ENCODE measurements at regions not wholly inside any gene's neighbourhood (a gene's known extent, or its start where the extent isn't known, plus 50 kb on each side); places are given as distances from the start of the nearest gene placed in this dataset.

- no peak for TF ChIP-seq ZNF23 (tag by site-specific recombination; IDR thresholded peaks at IDR 0.05; ENCODE audit: borderline replicate concordance)
- TF ChIP-seq ZNF133 (tag by site-specific recombination; IDR thresholded peaks at IDR 0.05): no peak
- TF ChIP-seq ZNF280C (tag by site-specific recombination; IDR thresholded peaks at IDR 0.05): no peak
- no peak for TF ChIP-seq ZNF214 (tag by site-specific recombination; IDR thresholded peaks at IDR 0.05; ENCODE audit: borderline replicate concordance)
- no peak for TF ChIP-seq PRDM10 (tag by site-specific recombination; IDR thresholded peaks at IDR 0.05)
- TF ChIP-seq ZBTB21 (tag by site-specific recombination; IDR thresholded peaks at IDR 0.05): no peak
- TF ChIP-seq ZNF704 (tag by site-specific recombination; IDR thresholded peaks at IDR 0.05): no peak
- TF ChIP-seq YY1 (tag by site-specific recombination; IDR thresholded peaks at IDR 0.05): no peak
- no peak for TF ChIP-seq ZNF544 (tag by site-specific recombination; IDR thresholded peaks at IDR 0.05)
- no peak for TF ChIP-seq ZBTB49 (tag by site-specific recombination; IDR thresholded peaks at IDR 0.05; ENCODE audit: low read depth)
- TF ChIP-seq ZNF433 (tag by site-specific recombination; IDR thresholded peaks at IDR 0.05; ENCODE audit: low read depth): no peak
- no peak for TF ChIP-seq ZFP41 (tag by site-specific recombination; IDR thresholded peaks at IDR 0.05; ENCODE audit: borderline replicate concordance)
- ChIA-PET POLR2A (no interaction called here), CTCF (interaction anchor here (0.7 kb wide), 2 partner anchors 88 to 240 kb away, joined by 4 read pairs; no protein-coding TSS in a partner anchor)
- no peaks in the 10 kb centered on the region; a peak in 1 of 3 replicates for H3K36me3 ChIP-seq (ENCODE audit: control insufficient read depth in 2 of 2, insufficient read depth in 1 of 2, low read length in 2 of 2)
- no peak overlapping the region for H3K27ac ChIP-seq (ENCODE audit: extremely low read depth, low read depth, low read length)
- no peaks in the 10 kb centered on the region; the same call in 1 of the 2 replicates for H3K9me3 ChIP-seq (ENCODE audit: control insufficient read depth, insufficient read depth, low read depth, low read length)
- H3K4me3 ChIP-seq (ENCODE audit: low read depth, low read length): no peak overlapping the region
- H3K4me1 ChIP-seq (ENCODE audit: control insufficient read depth, insufficient read depth, low read length): no peaks in the 10 kb centered on the region
Observed at GRCh38 chrX:131727778-131728177, 183.9 kb downstream of the OR13H1 start.

GRCh38 chrX:131728295-131729145, 184.6 kb downstream of the OR13H1 start:
- ChIA-PET POLR2A (no interaction called here), CTCF (no interaction called here)
- peak overlapping the region; percentile 42 for H3K4me3 ChIP-seq (ENCODE audit: low read depth, low read length)
- H3K36me3 ChIP-seq (ENCODE audit: control insufficient read depth in 2 of 2, insufficient read depth in 1 of 2, low read length in 2 of 2): peaks cover 0 to 3% of the 10 kb centered on the region in 2 experiments; a peak in 1 of 3 replicates
- H3K9me3 ChIP-seq (ENCODE audit: control insufficient read depth, insufficient read depth, low read depth, low read length): no peaks in the 10 kb centered on the region; the same call in 1 of the 2 replicates
- H3K27ac ChIP-seq (ENCODE audit: extremely low read depth, low read depth, low read length): peak overlapping the region; percentile 75
- H3K4me1 ChIP-seq (ENCODE audit: control insufficient read depth, insufficient read depth, low read length): no peaks in the 10 kb centered on the region
- TF ChIP-seq ZNF501 (tag by site-specific recombination; IDR thresholded peaks at IDR 0.05) (no peak), ZNF791 (tag by site-specific recombination; IDR thresholded peaks at IDR 0.05) (no peak), OVOL3 (tag by site-specific recombination; IDR thresholded peaks at IDR 0.05) (no peak), ZNF623 (tag by site-specific recombination; IDR thresholded peaks at IDR 0.05) (no peak), ZBTB26 (tag by site-specific recombination; optimal IDR thresholded peaks at IDR 0.05) (no peak), PRDM6 (tag by site-specific recombination; IDR thresholded peaks at IDR 0.05) (no peak; the same call in 1 of the 2 replicates), ZSCAN23 (tag by site-specific recombination; IDR thresholded peaks at IDR 0.05) (no peak), ZNF677 (tag by site-specific recombination; IDR thresholded peaks at IDR 0.05) (no peak), GLIS1 (tag by site-specific recombination; IDR thresholded peaks at IDR 0.05) (peak; percentile 45), YY1 (tag by site-specific recombination; IDR thresholded peaks at IDR 0.05) (peak; percentile 85)

Data from HEK293 (cell line).